ENCODE measurements at regions not wholly inside any gene's neighbourhood (a gene's known extent, or its start where the extent isn't known, plus 50 kb on each side); places are given as distances from the start of the nearest gene placed in this dataset.

DNA sequence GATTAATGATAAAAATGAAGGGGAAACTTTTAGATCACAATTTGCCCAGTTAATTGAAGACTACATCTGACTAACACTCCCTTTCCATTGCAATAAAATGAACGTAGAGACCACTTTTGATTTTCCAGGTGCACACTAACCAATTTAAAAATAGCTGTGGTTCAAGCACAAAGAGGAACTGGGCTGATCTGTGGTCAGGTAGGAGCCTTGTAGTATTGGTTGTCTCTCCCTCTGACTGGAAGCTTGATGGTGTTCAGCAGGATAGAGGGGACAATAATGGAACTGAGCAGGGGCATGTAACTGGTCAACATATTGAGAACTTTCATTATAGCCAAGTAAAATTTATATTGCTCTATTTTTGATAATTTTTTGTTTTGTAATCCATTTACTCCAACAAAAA, 886.8 kb upstream of the SEMA6A start:
- no peak for TF ChIP-seq FOXK2 (IDR thresholded peaks at IDR 0.05)
- no peak for TF ChIP-seq SP1 (IDR thresholded peaks at IDR 0.05)
- TF ChIP-seq BHLHE40 (IDR thresholded peaks at IDR 0.05; ENCODE audit: borderline replicate concordance) = no peak
- no peak for TF ChIP-seq NFRKB (IDR thresholded peaks at IDR 0.05)
- TF ChIP-seq FOXM1 (IDR thresholded peaks at IDR 0.05; ENCODE audit: borderline replicate concordance) = no peak
- no peak for TF ChIP-seq TARDBP (IDR thresholded peaks at IDR 0.05)
- TF ChIP-seq LEF1 (IDR thresholded peaks at IDR 0.05; ENCODE audit: borderline replicate concordance) = no peak
- no peak for TF ChIP-seq ARNT (IDR thresholded peaks at IDR 0.05)
- no peak for TF ChIP-seq HDGF (IDR thresholded peaks at IDR 0.05; ENCODE audit: borderline replicate concordance)
- TF ChIP-seq FOXA1 (IDR thresholded peaks at IDR 0.05) = no peak
- no peak for TF ChIP-seq ZNF384 (IDR thresholded peaks at IDR 0.05)
- no peak for TF ChIP-seq ELF4 (IDR thresholded peaks at IDR 0.05)
- no peak for TF ChIP-seq L3MBTL2 (conservative IDR thresholded peaks at IDR 0.05)
- no peak for TF ChIP-seq SUZ12 (IDR thresholded peaks at IDR 0.05)

All from HEK293T (cell line).